Stimulated activated CD4-positive, alpha-beta T cell treated with anti-CD3 and anti-CD28 coated beads, Interleukin-2, amount 100 ng/mL, for 48 hours (primary cell): ENCODE measurements at regions not wholly inside any gene's neighbourhood (a gene's known extent, or its start where the extent isn't known, plus 50 kb on each side); places are given as distances from the start of the nearest gene placed in this dataset.

Source experiments
- DNase-seq, 2 donors: peaks; one replicate each; pipeline ENCODE4 v3.0.0-alpha.2; 2020

- DNase-seq = no peak
Observed at GRCh38 chr2:176388861-176389260, 119.6 kb downstream of the MTX2 start.

GRCh38 chr2:176390276-176391147 lies 121.3 kb downstream of the MTX2 start:
- DNase-seq = no peak

GRCh38 chr2:176391148-176391419 lies 121.8 kb downstream of the MTX2 start:
- DNase-seq = no peak

- no peak for DNase-seq
Observed at GRCh38 chr2:176392249-176392648, 123.0 kb downstream of the MTX2 start.

- DNase-seq = no peak
Observed at GRCh38 chr2:176392744-176393414, 123.6 kb downstream of the MTX2 start.

GRCh38 chr2:176395273-176395854 lies 126.1 kb downstream of the MTX2 start:
- no peak for DNase-seq

DNA sequence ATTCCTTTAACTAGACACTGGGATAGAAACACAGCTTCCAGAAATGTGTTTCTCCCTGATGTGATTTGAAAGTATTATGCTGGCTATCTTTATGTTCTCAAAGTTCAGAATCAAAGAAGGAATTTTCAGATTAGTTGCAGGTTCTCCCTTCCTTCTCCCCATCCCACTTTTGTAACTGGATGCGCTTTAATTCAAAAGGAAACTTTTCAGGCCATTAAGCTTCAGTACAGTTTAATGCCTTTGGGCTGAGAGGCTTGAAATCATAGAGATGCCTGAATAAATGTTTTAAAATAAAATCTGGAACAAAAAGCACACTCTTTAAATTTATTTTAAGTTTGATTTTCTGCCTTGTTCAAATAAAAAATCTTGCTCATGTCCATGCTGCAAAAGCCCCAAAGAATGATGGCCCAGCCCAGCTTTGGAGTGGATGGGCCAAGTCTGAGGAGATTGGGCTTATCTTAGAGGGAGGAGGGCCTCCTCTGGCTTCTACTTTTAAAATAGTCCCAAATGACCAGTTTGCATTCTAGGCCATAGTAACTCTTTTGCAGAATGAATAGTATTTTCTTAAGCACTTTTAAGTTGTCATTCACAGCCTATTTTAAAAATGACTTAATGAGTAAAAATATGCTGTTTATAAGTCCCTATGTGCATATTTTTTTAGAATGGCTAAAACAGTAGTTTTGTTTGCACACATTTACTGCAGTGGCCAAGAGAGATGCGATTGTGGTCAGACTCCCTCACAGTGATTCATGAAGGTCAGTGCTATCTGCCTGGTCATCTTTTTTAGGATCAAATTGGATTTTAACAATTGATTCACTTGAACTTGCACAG lies 129.2 kb downstream of the MTX2 start:
- DNase-seq = no peak

DNA sequence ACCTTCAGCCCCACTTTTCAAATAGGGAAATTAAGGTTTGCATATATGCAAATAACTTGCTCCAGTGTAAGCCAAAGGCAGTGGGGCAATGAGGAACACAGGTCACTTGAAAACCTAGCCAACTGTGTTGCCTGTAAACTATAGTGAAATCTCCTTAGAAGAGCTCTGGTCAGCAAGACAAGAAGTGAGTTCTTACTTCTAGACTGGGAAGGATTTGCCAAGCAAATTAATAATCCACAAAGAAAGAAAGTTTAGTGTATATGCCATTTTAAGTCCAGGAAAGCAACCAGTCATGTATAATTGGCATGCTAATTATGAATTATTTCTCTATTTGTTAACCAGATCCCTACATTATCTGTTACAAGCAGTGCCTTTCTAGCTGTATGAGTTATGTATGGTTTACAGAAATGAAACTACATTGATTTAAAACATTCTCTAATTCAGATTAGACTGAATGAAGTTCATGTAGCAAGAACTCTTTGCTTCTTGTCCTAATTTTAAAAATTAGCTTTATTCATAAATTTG lies 129.9 kb downstream of the MTX2 start:
- no peak for DNase-seq

GRCh38 chr2:176405477-176405876 lies 136.2 kb downstream of the MTX2 start:
- DNase-seq = no peak

DNA sequence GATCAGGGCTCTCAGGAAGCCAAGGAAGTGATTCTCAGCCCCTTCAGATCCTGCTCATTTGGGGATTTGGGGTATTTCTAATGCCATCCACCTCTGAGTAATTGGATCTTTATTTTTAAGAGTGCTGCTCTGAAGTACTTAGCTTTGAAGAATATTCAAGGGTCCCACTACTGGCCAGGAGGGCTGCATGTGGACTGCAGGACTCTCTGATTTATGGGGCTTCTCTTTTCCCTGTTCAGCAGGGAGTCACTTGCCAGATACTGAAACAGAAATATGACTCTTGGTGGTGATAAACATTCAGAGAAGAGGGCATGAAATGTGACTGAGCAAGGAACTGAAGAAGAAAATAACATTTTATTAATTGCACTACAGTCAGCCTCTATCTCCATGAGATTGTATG lies 138.5 kb downstream of the MTX2 start:
- no peak for DNase-seq

- DNase-seq = no peak
Observed at GRCh38 chr2:176409671-176410070, 140.4 kb downstream of the MTX2 start.

DNA sequence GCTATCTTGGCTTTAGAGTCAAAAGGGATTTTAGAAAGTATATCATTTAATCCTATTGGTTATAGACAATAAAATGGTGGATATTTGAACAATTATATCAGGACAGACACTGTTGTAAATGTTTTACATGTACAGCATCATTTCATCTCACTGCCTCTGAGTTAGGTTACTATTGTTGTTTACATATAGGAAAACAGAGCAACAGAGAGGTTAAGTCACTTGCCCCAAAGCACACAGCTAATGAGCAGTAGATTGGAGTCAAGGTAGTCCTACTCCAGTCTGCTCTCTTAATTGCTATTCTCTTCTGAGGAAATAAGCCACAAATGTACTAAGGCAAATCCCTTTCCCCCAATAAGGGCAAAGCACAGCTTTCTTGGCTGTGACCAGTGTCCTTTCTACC lies 142.9 kb downstream of the MTX2 start:
- no peak for DNase-seq

GRCh38 chr2:176413786-176414185 lies 144.5 kb downstream of the MTX2 start:
- no peak for DNase-seq

- DNase-seq = no peak
Observed at GRCh38 chr2:176414641-176415040, 145.4 kb downstream of the MTX2 start.

- DNase-seq = no peak
Observed at GRCh38 chr2:176415174-176415895, 146.1 kb downstream of the MTX2 start.

DNA sequence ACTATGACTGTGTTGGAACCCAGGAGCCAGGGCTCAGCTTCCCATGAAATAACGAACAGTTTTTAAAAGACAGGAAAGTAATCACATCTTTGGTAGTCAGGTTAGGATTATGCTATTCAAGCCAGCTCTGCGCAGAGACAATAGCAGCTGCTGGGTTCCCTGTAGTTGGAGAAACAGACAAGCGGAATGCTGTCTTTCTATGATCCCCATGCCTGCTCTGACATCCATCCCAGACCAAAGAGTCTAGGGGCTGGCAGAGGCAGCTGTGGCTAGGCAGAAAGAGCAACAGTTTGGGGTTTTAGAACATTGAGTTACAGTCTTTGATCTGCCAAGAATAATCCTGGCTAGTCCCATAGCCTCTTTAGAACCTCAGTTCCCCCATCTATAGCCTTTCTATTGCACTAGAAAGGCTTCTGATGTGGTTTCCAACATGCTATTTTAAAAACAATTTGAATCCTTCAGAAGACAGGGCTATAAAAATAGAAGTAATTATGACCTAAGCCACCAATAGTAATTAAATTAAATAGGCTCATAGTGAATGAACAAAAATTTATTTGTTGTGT lies 146.8 kb downstream of the MTX2 start:
- DNase-seq = no peak

GRCh38 chr2:176418768-176419167 lies 149.5 kb downstream of the MTX2 start:
- DNase-seq = no peak

GRCh38 chr2:176419591-176420071 lies 150.4 kb downstream of the MTX2 start:
- DNase-seq = no peak

DNA sequence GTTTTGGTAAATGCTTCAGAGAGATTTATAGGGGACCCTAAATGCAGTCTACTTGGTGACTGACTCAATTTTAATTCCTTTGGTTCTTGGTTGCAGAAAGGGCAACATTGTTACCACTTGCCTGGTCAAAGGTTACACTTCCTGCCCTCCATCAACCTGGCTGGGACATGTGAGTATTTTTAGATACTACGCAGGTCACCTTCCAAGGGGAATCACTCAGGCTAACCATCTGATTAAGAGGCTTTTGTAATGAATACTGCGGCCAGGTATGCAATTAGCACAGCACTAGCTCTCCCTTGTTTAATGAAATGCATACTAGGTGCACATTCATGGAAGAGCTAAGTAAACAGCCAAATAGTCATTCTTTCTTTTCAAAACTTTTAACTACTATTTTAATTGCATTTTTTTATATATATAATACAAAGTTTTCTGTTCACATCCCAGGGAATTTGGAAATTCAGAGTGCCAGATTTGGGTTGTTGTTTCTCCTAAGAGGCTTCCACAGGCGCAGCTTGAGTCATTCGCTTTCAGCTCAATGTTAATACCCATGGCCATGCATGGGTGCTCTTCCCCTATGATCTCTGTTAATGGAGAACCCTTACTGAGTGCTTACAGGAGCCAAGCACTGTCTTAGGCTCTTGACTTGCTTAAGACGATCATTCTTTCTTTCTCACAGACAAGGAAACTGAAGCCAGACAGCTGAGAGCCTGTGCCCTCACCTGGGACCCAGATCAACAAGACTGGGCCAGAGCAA lies 152.2 kb downstream of the MTX2 start:
- no peak for DNase-seq

DNA sequence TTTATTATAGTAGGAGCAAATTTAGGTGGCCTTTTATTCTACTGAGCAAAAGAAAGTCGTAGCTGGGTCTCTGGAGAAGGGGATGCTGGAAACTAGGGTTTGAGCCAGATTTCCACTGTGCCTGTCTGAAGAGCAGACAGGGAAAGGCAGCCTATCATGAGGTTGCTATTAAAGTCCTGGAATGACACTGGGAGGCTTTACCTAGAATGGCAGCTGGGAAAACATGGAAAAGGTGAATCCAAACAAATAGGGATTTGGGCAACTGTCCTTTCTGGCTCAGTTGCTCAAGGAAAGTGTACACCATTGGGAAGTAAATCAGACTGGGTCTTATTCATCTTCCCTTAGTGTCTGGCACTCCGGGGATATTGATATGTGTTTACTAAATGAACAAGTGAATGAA lies 154.6 kb downstream of the MTX2 start:
- DNase-seq = no peak

DNA sequence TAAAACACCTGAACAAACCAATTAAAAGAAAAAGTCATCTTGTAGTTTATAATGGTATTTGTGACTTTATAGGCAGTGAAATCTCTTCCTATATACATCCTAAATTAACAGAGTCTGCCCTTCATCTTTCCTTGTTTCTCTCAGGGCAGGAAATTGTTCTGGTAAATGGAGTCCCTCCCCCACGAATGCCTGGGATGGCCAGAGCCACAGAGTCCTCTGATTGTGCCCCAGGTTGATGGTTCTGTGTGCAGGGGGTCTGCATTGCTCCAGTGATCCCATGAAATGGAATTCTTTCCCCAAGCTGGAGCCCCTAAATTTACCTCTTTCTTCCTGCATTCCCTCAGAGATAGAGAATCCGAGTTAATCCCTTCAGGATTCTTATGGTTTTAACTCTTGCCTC lies 155.5 kb downstream of the MTX2 start:
- no peak for DNase-seq
